PC-3 (cell line): ENCODE measurements at regions not wholly inside any gene's neighbourhood (a gene's known extent, or its start where the extent isn't known, plus 50 kb on each side); places are given as distances from the start of the nearest gene placed in this dataset.

Source experiments
- ATAC-seq: fragments of 200-7000 bp; cut with Tn5 transposase; 2 replicates; pipeline ENCODE4 v1.9.1; 2020; ENCODE audit warnings: mild to moderate bottlenecking, moderate library complexity
- BruUV-seq: library from RNA; stranded (reverse); fragments of 400-500 nt; replicated peaks from 2 replicates; lab custom pipeline; 2021; lab: Mats Ljungman, UMichigan
- CTCF ChIA-PET: fragments of 300-600 bp; sonication (Branson Sonifier 250); formaldehyde crosslinking; loops from one replicate; lab custom pipeline; 2022; ENCODE audit warnings: antibody characterized with exemption; lab: Charles Lee
- POLR2A ChIA-PET: fragments of 300-600 bp; sonication (Branson Sonifier 250); formaldehyde crosslinking; loops from one replicate; lab custom pipeline; 2022; ENCODE audit warnings: antibody characterized with exemption; ENCODE audit not compliant: unreplicated experiment; lab: Charles Lee
- DNase-seq: peaks from one replicate; pipeline ENCODE4 v3.0.0-alpha.2; 2015
- H2AFZ ChIP-seq: fragments of 300-600 bp; sonication (generic); 2 replicates; pipeline ENCODE4 v1.6.0; 2016; ENCODE audit warnings: antibody characterized with exemption, low read length
- H3F3A ChIP-seq: fragments of 300-600 bp; sonication (generic); one replicate; pipeline ENCODE4 v1.6.0; 2017; ENCODE audit warnings: antibody characterized with exemption, low read length, control low read depth, mild to moderate bottlenecking; ENCODE audit not compliant: unreplicated experiment
- H3K27ac ChIP-seq: fragments of 300-600 bp; sonication (generic); 2 replicates; pipeline ENCODE4 v1.5.1; 2016; ENCODE audit warnings: mild to moderate bottlenecking, low read length
- H3K27me3 ChIP-seq: fragments of 300-600 bp; sonication (generic); 2 replicates; pipeline ENCODE4 v1.6.1; 2016; ENCODE audit warnings: low read length, mixed read lengths
- H3K36me3 ChIP-seq: fragments of 300-600 bp; sonication (generic); 2 replicates; pipeline ENCODE4 v1.6.1; 2016; ENCODE audit warnings: low read depth, mixed run types, low read length, mixed read lengths
- H3K4me1 ChIP-seq: fragments of 300-600 bp; sonication (generic); 2 replicates; pipeline ENCODE4 v1.5.1; 2016; ENCODE audit warnings: low read length; ENCODE audit not compliant: insufficient read depth
- H3K4me2 ChIP-seq: fragments of 300-600 bp; sonication (generic); 2 replicates; pipeline ENCODE4 v1.6.0; 2016; ENCODE audit warnings: low read length
- H3K4me3 ChIP-seq: fragments of 300-600 bp; sonication (generic); 2 replicates; pipeline ENCODE4 v1.5.1; 2016; ENCODE audit warnings: mild to moderate bottlenecking, low read length, mixed read lengths
- H3K79me2 ChIP-seq: fragments of 300-600 bp; sonication (generic); 2 replicates; pipeline ENCODE4 v1.6.1; 2017; ENCODE audit warnings: low read length, mixed read lengths
- H3K9ac ChIP-seq: fragments of 300-600 bp; sonication (generic); 2 replicates; pipeline ENCODE4 v1.6.0; 2016; ENCODE audit warnings: mild to moderate bottlenecking, low read length
- H3K9me2 ChIP-seq: fragments of 300-600 bp; sonication (generic); replicated peaks from 2 replicates; pipeline ENCODE4 v1.6.1; 2016; ENCODE audit warnings: mixed run types, low read length, mixed read lengths
- H3K9me3 ChIP-seq: fragments of 300-600 bp; sonication (generic); 2 replicates; pipeline ENCODE4 v1.6.1; 2016; ENCODE audit warnings: low read length, mixed read lengths
- H4K20me1 ChIP-seq: fragments of 300-600 bp; sonication (generic); 2 replicates; pipeline ENCODE4 v1.6.1; 2016; ENCODE audit warnings: low read length, mixed read lengths
- EZH2 ChIP-seq: fragments of 300-600 bp; sonication (generic); IDR thresholded peaks from one replicate; pipeline ENCODE4 v1.6.1; 2017; ENCODE audit warnings: antibody characterized with exemption, mild to moderate bottlenecking, low read length; ENCODE audit not compliant: unreplicated experiment
- EZH2phosphoT487 ChIP-seq: fragments of 300-600 bp; sonication (generic); IDR thresholded peaks from 2 replicates; pipeline ENCODE4 v1.6.1; 2018; ENCODE audit warnings: mild to moderate bottlenecking, antibody characterized with exemption, low read length, borderline replicate concordance
- intact Hi-C: fragments of 100-400 bp; cut with micrococcal nuclease; formaldehyde crosslinking; loops from 2 replicates; pipeline ENCODE4 v1.9.0; 2023
- TF ChIP-seq, protein P1 (sequence below): fragments of 300-600 bp; sonication (generic); conservative IDR thresholded peaks from 2 replicates; pipeline ENCODE4 v1.5.1; 2017; ENCODE audit warnings: antibody characterized with exemption, low read depth, mild to moderate bottlenecking, low read length

GRCh38 chr17:34164837-34165236 lies 90.2 kb upstream of the CCL2 start:
- Histone ChIP-seq H3K9me2 (no peaks in the 10 kb centered on the region), H3K36me3 (no peaks in the 10 kb centered on the region), H3K27me3 (no peaks in the 10 kb centered on the region), H3F3A (no peaks in the 10 kb centered on the region), H3K4me2 (no peak overlapping the region), H3K9ac (no peak overlapping the region), H3K4me1 (no peaks in the 10 kb centered on the region), H3K27ac (no peak overlapping the region), H3K9me3 (no peaks in the 10 kb centered on the region), H3K79me2 (no peaks in the 10 kb centered on the region), H4K20me1 (no peaks in the 10 kb centered on the region), H2AFZ (no peak overlapping the region), H3K4me3 (no peak overlapping the region)
- TF ChIP-seq EZH2phosphoT487 (no peak), EZH2 (no peak)
- TF ChIP-seq, protein P1, sequence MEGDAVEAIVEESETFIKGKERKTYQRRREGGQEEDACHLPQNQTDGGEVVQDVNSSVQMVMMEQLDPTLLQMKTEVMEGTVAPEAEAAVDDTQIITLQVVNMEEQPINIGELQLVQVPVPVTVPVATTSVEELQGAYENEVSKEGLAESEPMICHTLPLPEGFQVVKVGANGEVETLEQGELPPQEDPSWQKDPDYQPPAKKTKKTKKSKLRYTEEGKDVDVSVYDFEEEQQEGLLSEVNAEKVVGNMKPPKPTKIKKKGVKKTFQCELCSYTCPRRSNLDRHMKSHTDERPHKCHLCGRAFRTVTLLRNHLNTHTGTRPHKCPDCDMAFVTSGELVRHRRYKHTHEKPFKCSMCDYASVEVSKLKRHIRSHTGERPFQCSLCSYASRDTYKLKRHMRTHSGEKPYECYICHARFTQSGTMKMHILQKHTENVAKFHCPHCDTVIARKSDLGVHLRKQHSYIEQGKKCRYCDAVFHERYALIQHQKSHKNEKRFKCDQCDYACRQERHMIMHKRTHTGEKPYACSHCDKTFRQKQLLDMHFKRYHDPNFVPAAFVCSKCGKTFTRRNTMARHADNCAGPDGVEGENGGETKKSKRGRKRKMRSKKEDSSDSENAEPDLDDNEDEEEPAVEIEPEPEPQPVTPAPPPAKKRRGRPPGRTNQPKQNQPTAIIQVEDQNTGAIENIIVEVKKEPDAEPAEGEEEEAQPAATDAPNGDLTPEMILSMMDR, result no peak
- intact Hi-C loops, result no loop called here
- ChIA-PET POLR2A (no interaction called here), CTCF (no interaction called here)
- ATAC-seq (no peak), DNase-seq (no peak)
- no TSS peak for BruUV-seq

DNA sequence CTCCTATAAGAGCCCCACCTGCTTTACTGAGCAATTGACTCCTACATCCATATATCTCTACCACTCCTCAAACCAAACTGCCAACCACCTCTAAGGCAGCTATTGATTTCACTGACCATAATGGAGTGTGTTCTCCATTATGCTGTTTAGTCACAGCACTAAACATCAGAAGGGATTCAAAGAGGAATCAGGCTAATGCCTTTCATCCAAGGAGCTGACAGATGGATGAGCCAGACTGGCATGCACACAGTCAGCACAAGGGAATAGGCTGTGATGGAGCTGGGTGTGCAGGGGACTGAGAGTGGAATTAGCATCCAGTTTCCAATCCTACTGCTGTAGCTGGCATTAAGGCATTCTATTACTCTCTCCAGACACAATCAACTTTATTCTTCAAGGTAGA lies 88.7 kb upstream of the CCL2 start:
- H3K4me2 ChIP-seq, result no peak overlapping the region
- H3K4me3 ChIP-seq, result no peak overlapping the region
- H3K9ac ChIP-seq, result no peak overlapping the region
- no peak overlapping the region for H3K27ac ChIP-seq
- no peaks in the 10 kb centered on the region for H4K20me1 ChIP-seq
- DNase-seq (no peak), ATAC-seq (no peak)
- no peaks in the 10 kb centered on the region for H3K9me2 ChIP-seq
- H3K9me3 ChIP-seq, result no peaks in the 10 kb centered on the region
- H2AFZ ChIP-seq, result no peak overlapping the region
- intact Hi-C loops, result no loop called here
- no TSS peak for BruUV-seq
- H3K79me2 ChIP-seq, result no peaks in the 10 kb centered on the region
- no peaks in the 10 kb centered on the region for H3F3A ChIP-seq
- H3K36me3 ChIP-seq, result no peaks in the 10 kb centered on the region
- no peaks in the 10 kb centered on the region for H3K27me3 ChIP-seq
- CTCF ChIA-PET, result no interaction called here
- TF ChIP-seq, protein P1, result no peak
- TF ChIP-seq EZH2 (no peak), EZH2phosphoT487 (no peak)
- POLR2A ChIA-PET, result interaction anchor here (0.7 kb wide), 1 partner anchor 46 kb away, joined by 3 read pairs; no protein-coding TSS in a partner anchor
- no peaks in the 10 kb centered on the region for H3K4me1 ChIP-seq

DNA sequence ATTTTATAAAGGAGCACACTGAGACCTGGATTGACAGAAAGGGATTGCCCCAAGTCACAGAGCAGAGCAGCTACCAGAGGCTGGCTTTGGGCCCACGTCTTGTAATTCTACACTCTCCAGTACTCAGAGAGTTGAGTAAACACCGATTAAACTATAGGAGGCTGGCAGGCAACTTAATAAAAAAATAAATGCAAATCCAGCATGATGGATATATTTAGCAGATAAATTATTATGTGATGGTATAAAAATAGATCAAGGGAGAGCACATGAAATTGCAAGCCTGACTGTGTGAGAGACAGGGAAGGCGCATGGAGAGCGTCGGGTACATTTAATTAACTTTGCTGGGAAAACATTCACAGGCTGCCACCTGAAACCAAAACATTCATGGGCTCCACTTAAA lies 87.7 kb upstream of the CCL2 start:
- Histone ChIP-seq H3K4me2 (no peak overlapping the region), H3K9me3 (no peaks in the 10 kb centered on the region), H3K4me1 (no peaks in the 10 kb centered on the region), H3K27ac (no peak overlapping the region), H3K9me2 (no peaks in the 10 kb centered on the region), H3K79me2 (no peaks in the 10 kb centered on the region), H3K4me3 (no peak overlapping the region), H3K27me3 (no peaks in the 10 kb centered on the region), H4K20me1 (no peaks in the 10 kb centered on the region), H3K36me3 (no peaks in the 10 kb centered on the region), H2AFZ (no peak overlapping the region), H3K9ac (no peak overlapping the region), H3F3A (no peaks in the 10 kb centered on the region)
- intact Hi-C loops, result no loop called here
- DNase-seq (no peak), ATAC-seq (peak; percentile 54; the same call in 1 of the 2 replicates)
- ChIA-PET POLR2A (no interaction called here), CTCF (no interaction called here)
- no TSS peak for BruUV-seq
- TF ChIP-seq EZH2 (no peak), EZH2phosphoT487 (no peak)
- TF ChIP-seq, protein P1, result no peak
